NCI-H1417 treated with DMSO at 0.1 percent for 48 hours (cell line): ENCODE measurements at regions not wholly inside any gene's neighbourhood (a gene's known extent, or its start where the extent isn't known, plus 50 kb on each side); places are given as distances from the start of the nearest gene placed in this dataset.
"Not testable (repeated sequence)": the region's sequence is repeated elsewhere in the genome, so short reads cannot be mapped to it uniquely, and the experiment has no call there.

Experiments used
- DNase-seq: peaks from one replicate; lab custom pipeline; 2025; lab: John Stamatoyannopoulos, UW

- DNase-seq, result no peak
Observed at GRCh38 chr5:162209005-162209605, 141.5 kb downstream of the GABRG2 start.

GRCh38 chr5:162214551-162214950, 147.0 kb downstream of the GABRG2 start:
- DNase-seq, result no peak

- DNase-seq, result no peak
Observed at GRCh38 chr5:162217037-162217436, 149.5 kb downstream of the GABRG2 start.

GRCh38 chr5:162221910-162222309, 154.3 kb downstream of the GABRG2 start:
- no peak for DNase-seq

- no peak for DNase-seq
Observed at GRCh38 chr5:162227075-162227474, 159.5 kb downstream of the GABRG2 start.

- DNase-seq, result no peak
Observed at GRCh38 chr5:162230348-162230747, 162.8 kb downstream of the GABRG2 start.

- no peak for DNase-seq
Observed at GRCh38 chr5:162231522-162231921, 163.9 kb downstream of the GABRG2 start.

GRCh38 chr5:162240734-162241133, 173.2 kb downstream of the GABRG2 start:
- no peak for DNase-seq

- DNase-seq, result no peak
Observed at GRCh38 chr5:162242416-162242815, 174.8 kb downstream of the GABRG2 start.

GRCh38 chr5:162243651-162244050, 176.1 kb downstream of the GABRG2 start:
- no peak for DNase-seq

- DNase-seq, result no peak
Observed at GRCh38 chr5:162248107-162248713, 180.6 kb downstream of the GABRG2 start.

GRCh38 chr5:162256711-162257110, 189.1 kb downstream of the GABRG2 start:
- DNase-seq, result no peak

- no peak for DNase-seq
Observed at GRCh38 chr5:162268694-162269481, 201.3 kb downstream of the GABRG2 start.

- DNase-seq, result no peak
Observed at GRCh38 chr5:162272417-162272816, 204.8 kb downstream of the GABRG2 start.

GRCh38 chr5:162274679-162275078, 207.1 kb downstream of the GABRG2 start:
- DNase-seq, result no peak

GRCh38 chr5:162275387-162275786, 207.8 kb downstream of the GABRG2 start:
- DNase-seq, result not testable (repeated sequence)

- no peak for DNase-seq
Observed at GRCh38 chr5:162282191-162282590, 214.6 kb downstream of the GABRG2 start.

- DNase-seq, result no peak
Observed at GRCh38 chr5:162283609-162284008, 216.0 kb downstream of the GABRG2 start.

- DNase-seq, result no peak
Observed at GRCh38 chr5:162288647-162289296, 221.2 kb downstream of the GABRG2 start.

- no peak for DNase-seq
Observed at GRCh38 chr5:162289489-162289888, 221.9 kb downstream of the GABRG2 start.

- DNase-seq, result no peak
Observed at GRCh38 chr5:162299793-162300192, 232.2 kb downstream of the GABRG2 start.

GRCh38 chr5:162301356-162301755, 233.8 kb downstream of the GABRG2 start:
- no peak for DNase-seq

- no peak for DNase-seq
Observed at GRCh38 chr5:162323466-162323865, 255.9 kb downstream of the GABRG2 start.
